ENCODE measurements at regions not wholly inside any gene's neighbourhood (a gene's known extent, or its start where the extent isn't known, plus 50 kb on each side); places are given as distances from the start of the nearest gene placed in this dataset.

GRCh38 chr7:93711926-93712325, 137.4 kb upstream of the CALCR start:
- TF ChIP-seq RCOR1 (IDR thresholded peaks at IDR 0.05; ENCODE audit: insufficient replicate concordance, low read length) (no peak), BHLHE40 (IDR thresholded peaks at IDR 0.05; ENCODE audit: low read depth, low read length) (no peak), RAD21 (IDR thresholded peaks at IDR 0.05; ENCODE audit: low read length) (no peak), SMC3 (IDR thresholded peaks at IDR 0.05; ENCODE audit: low read depth, low read length) (no peak), CTCF (conservative IDR thresholded peaks at IDR 0.05; ENCODE audit: low read depth, low read length) (no peak), CHD1 (IDR thresholded peaks at IDR 0.05; ENCODE audit: low read depth, low read length) (no peak), MAFK (IDR thresholded peaks at IDR 0.05; ENCODE audit: low read depth, low read length) (no peak), FOS (IDR thresholded peaks at IDR 0.05; ENCODE audit: low read depth, low read length) (no peak), MAZ (IDR thresholded peaks at IDR 0.05; ENCODE audit: borderline replicate concordance, low read depth, low read length) (no peak)
- Histone ChIP-seq H4K5ac (ENCODE audit: low read depth, low read length) (no peak overlapping the region), H3K36me3 (ENCODE audit: control insufficient read depth, insufficient read depth, low read length) (no peaks in the 10 kb centered on the region), H4K20me1 (ENCODE audit: insufficient read depth, low read length) (no peaks in the 10 kb centered on the region), H3K9ac (ENCODE audit: low read depth, low read length) (no peak overlapping the region), H2AFZ (replicated peaks; ENCODE audit: low read length, poor library complexity) (no peak overlapping the region), H3K18ac (ENCODE audit: low read depth, low read length) (no peak overlapping the region), H3K79me1 (ENCODE audit: low read depth in 1 of 2, low read length in 2 of 2) (no peaks in the 10 kb centered on the region), H3K14ac (replicated peaks; ENCODE audit: low read depth, low read length) (no peak overlapping the region), H3K9me3 (ENCODE audit: control insufficient read depth, insufficient read depth, low read length) (no peaks in the 10 kb centered on the region), H3K56ac (ENCODE audit: extremely low read depth, insufficient read depth, low read length) (no peak overlapping the region), H2AK9ac (replicated peaks; ENCODE audit: low read depth, low read length, poor library complexity) (no peak overlapping the region), H3K23ac (ENCODE audit: low read depth, low read length) (no peak overlapping the region), H3K4me3 (ENCODE audit: insufficient read depth, low read depth, low read length) (no peak overlapping the region), H4K91ac (ENCODE audit: insufficient read depth, low read depth, low read length) (no peak overlapping the region), H4K8ac (ENCODE audit: low read depth in 2 of 2, low read length in 2 of 2) (no peak overlapping the region), H3K4me1 (ENCODE audit: control insufficient read depth, insufficient read depth, low read length) (no peaks in the 10 kb centered on the region), H2BK15ac (ENCODE audit: low read depth, low read length) (no peak overlapping the region), H2BK20ac (ENCODE audit: low read depth, low read length) (no peak overlapping the region), H2BK5ac (ENCODE audit: low read depth, low read length, poor library complexity, severe bottlenecking) (no peak overlapping the region), H2AK5ac (ENCODE audit: low read depth, low read length) (no peak overlapping the region), H3K4ac (ENCODE audit: low read depth, low read length) (no peak overlapping the region), H3K27ac (ENCODE audit: insufficient read depth, low read length) (no peak overlapping the region), H2BK120ac (ENCODE audit: low read depth, low read length) (no peak overlapping the region), H3K9me1 (ENCODE audit: insufficient read depth, low read length) (no peaks in the 10 kb centered on the region), H3K4me2 (ENCODE audit: low read depth, low read length) (no peak overlapping the region), H3K27me3 (ENCODE audit: control insufficient read depth, insufficient read depth, low read length) (no peaks in the 10 kb centered on the region; the same call in 1 of the 2 replicates)
- CTCF ChIA-PET = interaction anchor here (1.0 kb wide), 1 partner anchor 13 kb away, joined by 3 read pairs; no protein-coding TSS in a partner anchor
- BruUV-seq (replicated peaks) = no TSS peak
- no peak for ATAC-seq (ENCODE audit: low read depth)
- POLR2A ChIA-PET (ENCODE audit: unreplicated experiment) = no interaction called here
- WGBS, 2 experiments (ENCODE audit: extremely low coverage in 2 of 2, insufficient read length in 1 of 2) = no CpG with 5 or more reads among the region's 5 CpGs
- in situ Hi-C loops (cut with MboI; ENCODE audit: low sequenced_read_pairs) = loop anchor here (10.0 kb wide), 1 partner anchor 513 kb away; no protein-coding TSS in a partner anchor
- intact Hi-C loops (cut with micrococcal nuclease) = loop anchor here (10.0 kb wide), 1 partner anchor 467 kb away; no protein-coding TSS in a partner anchor
- dilution Hi-C loops (cut with HindIII; ENCODE audit: low sequenced_read_pairs, unreplicated experiment) = no loop called here
- no peak for DNase-seq

All from IMR-90 (cell line).